NCI-H1694 treated with DMSO at 0.1 percent for 48 hours (cell line): ENCODE measurements at regions not wholly inside any gene's neighbourhood (a gene's known extent, or its start where the extent isn't known, plus 50 kb on each side); places are given as distances from the start of the nearest gene placed in this dataset.

Experiments used
- DNase-seq: peaks from one replicate; lab custom pipeline; 2025; lab: John Stamatoyannopoulos, UW

- no peak for DNase-seq
Observed at GRCh38 chr1:193726722-193727121, 540.3 kb upstream of the B3GALT2 start.

- no peak for DNase-seq
Observed at GRCh38 chr1:193712392-193712791, 526.0 kb upstream of the B3GALT2 start.

GRCh38 chr1:193709607-193710006 lies 523.2 kb upstream of the B3GALT2 start:
- DNase-seq, result no peak

- DNase-seq, result no peak
Observed at GRCh38 chr1:193707271-193708021, 521.0 kb upstream of the B3GALT2 start.

GRCh38 chr1:193706766-193707165 lies 520.4 kb upstream of the B3GALT2 start:
- no peak for DNase-seq

- no peak for DNase-seq
Observed at GRCh38 chr1:193705554-193705981, 519.2 kb upstream of the B3GALT2 start.

GRCh38 chr1:193703655-193704054 lies 517.2 kb upstream of the B3GALT2 start:
- DNase-seq, result no peak

- no peak for DNase-seq
Observed at GRCh38 chr1:193703121-193703520, 516.7 kb upstream of the B3GALT2 start.

- no peak for DNase-seq
Observed at GRCh38 chr1:193701759-193702158, 515.3 kb upstream of the B3GALT2 start.

GRCh38 chr1:193700710-193701355 lies 514.4 kb upstream of the B3GALT2 start:
- DNase-seq, result no peak

GRCh38 chr1:193699261-193699660 lies 512.8 kb upstream of the B3GALT2 start:
- no peak for DNase-seq

- no peak for DNase-seq
Observed at GRCh38 chr1:193697776-193698175, 511.4 kb upstream of the B3GALT2 start.

- no peak for DNase-seq
Observed at GRCh38 chr1:193697115-193697762, 510.8 kb upstream of the B3GALT2 start.

GRCh38 chr1:193694741-193695140 lies 508.3 kb upstream of the B3GALT2 start:
- DNase-seq, result no peak

- no peak for DNase-seq
Observed at GRCh38 chr1:193685986-193686385, 499.6 kb upstream of the B3GALT2 start.

GRCh38 chr1:193681422-193681821 lies 495.0 kb upstream of the B3GALT2 start:
- DNase-seq, result no peak

- DNase-seq, result no peak
Observed at GRCh38 chr1:193680924-193681316, 494.5 kb upstream of the B3GALT2 start.

GRCh38 chr1:193680247-193680923 lies 494.0 kb upstream of the B3GALT2 start:
- no peak for DNase-seq

GRCh38 chr1:193677874-193678273 lies 491.5 kb upstream of the B3GALT2 start:
- DNase-seq, result no peak

GRCh38 chr1:193676996-193677549 lies 490.7 kb upstream of the B3GALT2 start:
- no peak for DNase-seq

GRCh38 chr1:193674292-193674944 lies 488.0 kb upstream of the B3GALT2 start:
- no peak for DNase-seq
